Mesenchymal stem cell (in vitro differentiated cells and primary cell): ENCODE measurements at regions not wholly inside any gene's neighbourhood (a gene's known extent, or its start where the extent isn't known, plus 50 kb on each side); places are given as distances from the start of the nearest gene placed in this dataset.
A peak's percentile ranks its signal among the peaks of the same experiment; 100 is the strongest.

ENCODE experiments used
- DNase-seq: peaks from one replicate; pipeline ENCODE4 v3.0.0-alpha.2; 2013
- H2AFZ ChIP-seq: one replicate; pipeline ENCODE4 v1.6.1; 2013; ENCODE audit warnings: low read depth, mild to moderate bottlenecking, control low read depth, inconsistent platforms, low read length, moderate library complexity
- H2AK5ac ChIP-seq: 2 replicates; pipeline ENCODE4 v1.6.1; 2013; ENCODE audit warnings: low read length, moderate library complexity, mild to moderate bottlenecking, inconsistent platforms; ENCODE audit not compliant: severe bottlenecking
- H2BK120ac ChIP-seq: one replicate; pipeline ENCODE4 v1.6.1; 2013; ENCODE audit warnings: low read depth, mild to moderate bottlenecking, inconsistent platforms, low read length, moderate library complexity
- H2BK12ac ChIP-seq, 2 experiments: one replicate each; pipeline ENCODE4 v1.6.1; 2013; ENCODE audit warnings: inconsistent platforms in 2 of 2, low read length in 2 of 2, mild to moderate bottlenecking in 2 of 2, moderate library complexity in 2 of 2, control low read depth in 1 of 2
- H2BK15ac ChIP-seq: one replicate; pipeline ENCODE4 v1.6.1; 2013; ENCODE audit warnings: mild to moderate bottlenecking, low read depth, inconsistent platforms; ENCODE audit not compliant: poor library complexity, severe bottlenecking
- H2BK5ac ChIP-seq: 2 replicates; pipeline ENCODE4 v1.6.1; 2013; ENCODE audit warnings: low read depth, mild to moderate bottlenecking, low read length, control low read depth, inconsistent platforms; ENCODE audit not compliant: poor library complexity, severe bottlenecking
- H3K14ac ChIP-seq, 2 experiments: one replicate each; pipeline ENCODE4 v1.6.1; 2013; ENCODE audit warnings: inconsistent platforms in 2 of 2, low read length in 2 of 2, control low read depth in 1 of 2, mild to moderate bottlenecking in 1 of 2, moderate library complexity in 1 of 2
- H3K18ac ChIP-seq, 2 experiments: one replicate each; pipeline ENCODE4 v1.6.1; 2013; ENCODE audit warnings: inconsistent platforms in 2 of 2, low read length in 2 of 2, control low read depth in 1 of 2, low read depth in 1 of 2, mild to moderate bottlenecking in 1 of 2
- H3K23ac ChIP-seq, 2 experiments: one replicate each; pipeline ENCODE4 v1.6.1; 2013; ENCODE audit warnings: inconsistent platforms in 2 of 2, low read length in 2 of 2, mild to moderate bottlenecking in 2 of 2, moderate library complexity in 2 of 2, control low read depth in 1 of 2
- H3K27ac ChIP-seq: 2 replicates; pipeline ENCODE4 v1.5.1; 2013; ENCODE audit warnings: mild to moderate bottlenecking, moderate library complexity, low read length, control low read depth, inconsistent platforms; ENCODE audit not compliant: poor library complexity, severe bottlenecking
- H3K27me3 ChIP-seq, 2 experiments: 2 replicates each; pipeline versions ENCODE4 v1.6.1 to v1.7.0; 2013; ENCODE audit warnings: low read length in 2 of 2, mild to moderate bottlenecking in 2 of 2, moderate library complexity in 2 of 2, control low read depth in 1 of 2, inconsistent platforms in 1 of 2; ENCODE audit not compliant: control insufficient read depth in 1 of 2, insufficient read depth in 1 of 2
- H3K36me3 ChIP-seq, 2 experiments: 2 replicates each; pipeline versions ENCODE4 v1.6.1 to v1.7.0; 2013; ENCODE audit warnings: low read length in 2 of 2, control low read depth in 1 of 2, inconsistent platforms in 1 of 2, low read depth in 1 of 2, mild to moderate bottlenecking in 1 of 2; ENCODE audit not compliant: insufficient read depth in 2 of 2, control insufficient read depth in 1 of 2
- H3K4ac ChIP-seq, 2 experiments: one replicate each; pipeline ENCODE4 v1.6.1; 2013; ENCODE audit warnings: inconsistent platforms in 2 of 2, low read length in 2 of 2, mild to moderate bottlenecking in 2 of 2, moderate library complexity in 2 of 2, control low read depth in 1 of 2, low read depth in 1 of 2
- H3K4me1 ChIP-seq: 2 replicates; pipeline ENCODE4 v1.6.1; 2013; ENCODE audit warnings: low read depth, low read length, control low read depth; ENCODE audit not compliant: control insufficient read depth, insufficient read depth
- H3K4me2 ChIP-seq: 2 replicates; pipeline ENCODE4 v1.6.1; 2013; ENCODE audit warnings: low read length, mild to moderate bottlenecking, inconsistent platforms; ENCODE audit not compliant: poor library complexity, severe bottlenecking
- H3K4me3 ChIP-seq, 2 experiments: 2 replicates each; pipeline versions ENCODE4 v1.5.1 to v1.7.0; 2013; ENCODE audit warnings: low read length in 2 of 2, mild to moderate bottlenecking in 2 of 2, control low read depth in 1 of 2, low read depth in 1 of 2; ENCODE audit not compliant: insufficient read depth in 1 of 2
- H3K79me1 ChIP-seq: replicated peaks from 2 replicates; pipeline ENCODE4 v1.6.1; 2013; ENCODE audit warnings: mild to moderate bottlenecking, control low read depth, low read length, inconsistent platforms; ENCODE audit not compliant: poor library complexity, severe bottlenecking
- H3K9ac ChIP-seq: 2 replicates; pipeline ENCODE4 v1.7.0; 2013; ENCODE audit warnings: mild to moderate bottlenecking, low read length, moderate library complexity
- H3K9me3 ChIP-seq: 2 replicates; pipeline ENCODE4 v1.7.0; 2013; ENCODE audit warnings: mild to moderate bottlenecking, low read length; ENCODE audit not compliant: control insufficient read depth
- H4K8ac ChIP-seq: one replicate; pipeline ENCODE4 v1.6.1; 2013; ENCODE audit warnings: inconsistent platforms, mild to moderate bottlenecking, low read length, moderate library complexity
- H4K91ac ChIP-seq: one replicate; pipeline ENCODE4 v1.6.1; 2013; ENCODE audit warnings: mild to moderate bottlenecking, low read length, inconsistent platforms
- WGBS: methylation state at CpG from one replicate; pipeline ENCODE4 v1.1.7; 2013; ENCODE audit warnings: mixed read lengths; 5-methylcytosine and 5-hydroxymethylcytosine counted together

DNA sequence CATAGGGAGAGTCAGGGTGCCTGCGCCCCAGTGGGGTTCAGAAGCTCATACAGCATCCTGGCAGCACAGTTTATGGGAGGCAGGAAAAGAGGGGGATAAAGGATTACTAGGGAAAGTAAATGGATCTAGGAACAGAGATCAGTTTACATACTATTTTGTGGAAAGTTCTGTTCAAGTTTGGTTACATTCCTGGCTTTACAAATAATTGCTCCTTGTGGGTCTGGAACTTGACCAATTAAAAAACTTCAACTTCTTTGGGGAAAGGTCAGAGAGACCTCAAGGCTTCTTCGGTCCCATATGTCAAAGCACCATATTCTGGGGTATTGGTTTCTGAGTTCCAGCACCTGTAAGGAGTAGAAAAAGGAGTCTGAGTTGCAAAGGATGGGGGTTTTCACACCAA, 64.1 kb downstream of the ZDHHC19 start:
- no peak overlapping the region for H3K18ac ChIP-seq
- no peak overlapping the region for H2BK12ac ChIP-seq
- no peak overlapping the region for H3K23ac ChIP-seq
- peaks cover 0 to 21% of the 10 kb centered on the region in 2 experiments for H3K27me3 ChIP-seq
- no peak overlapping the region for H2BK5ac ChIP-seq
- no peaks in the 10 kb centered on the region for H3K79me1 ChIP-seq
- no peak overlapping the region for H2AFZ ChIP-seq
- H2BK120ac ChIP-seq: no peak overlapping the region
- H3K9ac ChIP-seq: no peak overlapping the region
- H3K4me1 ChIP-seq: peaks cover 13% of the 10 kb centered on the region
- DNase-seq: no peak
- no peak overlapping the region for H2BK15ac ChIP-seq
- H3K27ac ChIP-seq: no peak overlapping the region
- no peak overlapping the region for H3K4me3 ChIP-seq
- no peak overlapping the region for H4K91ac ChIP-seq
- H3K36me3 ChIP-seq: no peaks in the 10 kb centered on the region
- WGBS: 91% methylated on average over 2 of the region's 2 CpGs
- H3K4ac ChIP-seq: no peak overlapping the region
- no peaks in the 10 kb centered on the region for H3K9me3 ChIP-seq
- H2AK5ac ChIP-seq: no peak overlapping the region
- no peak overlapping the region for H3K14ac ChIP-seq
- no peak overlapping the region for H4K8ac ChIP-seq
- H3K4me2 ChIP-seq: no peak overlapping the region

DNA sequence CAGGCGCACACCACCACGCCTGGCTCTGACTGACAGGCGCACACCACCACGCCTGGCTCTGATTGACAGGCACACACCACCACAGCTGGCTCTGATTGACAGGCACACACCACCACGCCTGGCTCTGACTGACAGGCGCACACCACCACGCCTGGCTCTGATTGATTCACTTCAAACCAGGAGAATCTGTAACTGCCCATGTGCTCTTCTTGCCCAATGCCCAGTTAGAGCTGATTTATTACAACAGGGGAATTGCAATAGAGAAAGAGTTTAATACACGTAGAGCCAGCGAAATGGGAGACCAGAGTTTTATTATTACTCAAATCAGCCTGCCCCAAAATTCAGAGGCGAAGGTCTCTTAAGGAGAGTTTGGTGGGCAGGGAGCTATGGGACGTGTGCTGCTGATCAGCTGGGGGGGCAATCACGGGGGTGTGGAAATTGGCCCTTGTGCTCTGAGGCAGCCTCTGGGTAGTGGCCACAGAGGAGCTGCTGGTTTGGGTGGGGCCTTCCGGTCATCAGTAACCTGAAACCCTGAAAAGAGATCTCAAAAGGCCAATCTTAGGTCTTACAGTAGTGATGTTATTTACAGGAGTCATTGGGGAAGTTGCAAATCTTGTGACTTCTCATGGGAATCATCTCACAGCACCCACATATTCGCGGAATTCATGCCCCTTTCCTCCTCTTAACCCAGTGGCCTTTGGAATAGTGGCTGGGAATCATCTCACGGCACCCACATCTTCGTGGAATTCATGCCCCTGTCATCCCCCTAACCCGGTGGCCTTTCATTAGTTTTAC, 63.8 kb upstream of the TFRC start:
- no peak overlapping the region for H2BK15ac ChIP-seq
- no peak overlapping the region for H4K8ac ChIP-seq
- no peaks in the 10 kb centered on the region for H3K79me1 ChIP-seq
- no peak overlapping the region for H3K4me2 ChIP-seq
- H3K23ac ChIP-seq: no peak overlapping the region
- no peak overlapping the region for H4K91ac ChIP-seq
- no peaks in the 10 kb centered on the region for H3K9me3 ChIP-seq
- H2AK5ac ChIP-seq: no peak overlapping the region
- H2BK12ac ChIP-seq: no peak overlapping the region
- no peak for DNase-seq
- no peak overlapping the region for H2BK5ac ChIP-seq
- H3K27me3 ChIP-seq: peaks cover 0 to 20% of the 10 kb centered on the region in 2 experiments
- peaks cover 13% of the 10 kb centered on the region for H3K4me1 ChIP-seq
- H3K9ac ChIP-seq: no peak overlapping the region
- H3K14ac ChIP-seq: no peak overlapping the region
- H3K36me3 ChIP-seq: no peaks in the 10 kb centered on the region
- H2AFZ ChIP-seq: no peak overlapping the region
- 80% methylated on average over 14 of the region's 18 CpGs for WGBS
- no peak overlapping the region for H2BK120ac ChIP-seq
- no peak overlapping the region for H3K18ac ChIP-seq
- H3K4me3 ChIP-seq: no peak overlapping the region
- H3K27ac ChIP-seq: no peak overlapping the region
- no peak overlapping the region for H3K4ac ChIP-seq

DNA sequence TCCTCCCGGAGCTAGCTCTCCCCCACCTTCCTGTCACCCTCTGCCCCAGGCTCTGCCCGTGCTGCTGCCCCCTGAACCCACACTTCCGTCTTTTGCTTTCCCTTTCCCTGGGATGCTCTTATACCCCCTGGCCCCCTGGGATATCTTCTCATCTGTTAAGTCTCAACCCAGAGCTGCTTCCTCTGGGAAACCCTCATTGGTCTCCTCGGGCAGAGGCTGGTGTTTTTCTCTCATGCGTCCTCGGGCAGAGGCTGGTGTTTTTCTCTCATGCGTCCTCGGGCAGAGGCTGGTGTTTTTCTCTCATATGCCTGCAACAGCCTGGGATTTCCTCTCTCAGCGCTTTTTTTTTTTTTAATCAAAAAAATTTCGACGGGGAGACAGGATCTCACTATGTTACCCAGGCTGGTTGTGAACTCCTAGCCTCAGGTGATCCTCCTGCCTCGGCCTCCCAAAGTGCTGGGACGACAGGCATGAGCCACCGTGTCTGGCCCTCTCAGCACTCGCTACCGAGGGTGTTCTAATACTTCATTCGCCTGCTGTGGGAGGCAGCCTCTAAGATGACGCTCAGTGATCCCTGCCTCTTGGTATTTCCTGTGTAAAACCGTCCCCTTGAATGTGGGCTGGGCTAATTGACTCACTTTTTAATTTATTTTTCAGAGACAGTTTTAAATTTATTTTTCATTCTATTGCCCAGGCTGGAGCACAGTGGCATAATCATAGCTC, 62.7 kb upstream of the TFRC start:
- Histone ChIP-seq H4K91ac (no peak overlapping the region), H3K4me1 (peaks cover 13% of the 10 kb centered on the region), H2AFZ (no peak overlapping the region), H2BK120ac (no peak overlapping the region), H2BK15ac (no peak overlapping the region), H2AK5ac (no peak overlapping the region), H3K14ac (peak overlapping the region in 1 of 2 experiments; percentile 62), H3K18ac (no peak overlapping the region), H2BK12ac (peak overlapping the region in 1 of 2 experiments; percentile 67), H3K9me3 (no peaks in the 10 kb centered on the region), H2BK5ac (no peak overlapping the region), H3K4me2 (no peak overlapping the region), H3K79me1 (no peaks in the 10 kb centered on the region), H3K27ac (no peak overlapping the region), H3K4ac (peak overlapping the region in 1 of 2 experiments; percentile 26), H3K23ac (peak overlapping the region in 1 of 2 experiments; percentile 92), H3K9ac (no peak overlapping the region), H3K36me3 (no peaks in the 10 kb centered on the region), H3K4me3 (no peak overlapping the region), H4K8ac (peak overlapping the region; percentile 33), H3K27me3 (peaks cover 0 to 20% of the 10 kb centered on the region in 2 experiments)
- DNase-seq: peak; percentile 71
- WGBS: 71% methylated on average over 19 of the region's 19 CpGs

DNA sequence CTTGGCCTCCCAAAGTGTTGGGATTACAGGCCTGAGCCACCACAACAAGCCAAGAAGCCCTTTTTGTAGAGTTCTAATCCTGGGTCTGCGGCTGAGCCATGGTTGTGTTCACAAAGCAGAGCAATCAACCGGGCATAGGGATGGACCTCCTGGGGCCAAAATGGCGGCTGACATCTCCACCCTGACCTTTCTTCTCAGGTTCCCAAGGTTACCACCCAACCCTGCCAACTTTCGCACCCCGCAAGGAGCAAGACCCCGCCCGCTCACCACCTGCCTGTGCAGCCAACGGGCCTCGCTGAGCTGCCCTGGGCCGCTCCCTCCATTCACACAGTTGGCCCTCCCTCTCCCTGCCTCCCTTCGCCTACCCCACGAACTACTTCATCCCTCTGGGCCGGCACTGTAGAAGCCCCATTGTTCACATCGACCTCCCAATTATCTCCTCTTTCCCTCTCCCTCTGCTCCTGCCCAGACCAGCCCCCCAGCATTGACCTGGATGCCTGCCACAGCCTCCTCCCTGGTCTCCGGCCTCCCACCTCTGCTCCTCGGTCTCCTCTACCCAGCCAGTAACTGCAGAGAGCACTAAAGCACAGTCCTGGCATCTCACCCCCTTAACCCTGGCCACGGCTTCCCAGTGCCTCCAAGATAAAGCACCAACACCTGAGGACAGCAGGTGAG, 62.0 kb upstream of the TFRC start:
- no peak overlapping the region for H2AK5ac ChIP-seq

More for the DNA sequence above, 62.0 kb upstream of the TFRC start:
- Histone ChIP-seq H2BK12ac (peak overlapping the region in 1 of 2 experiments; percentile 67), H3K27ac (no peak overlapping the region), H3K9ac (no peak overlapping the region), H2BK120ac (no peak overlapping the region), H4K91ac (no peak overlapping the region), H3K23ac (peak overlapping the region in 1 of 2 experiments; percentile 92), H3K4me2 (no peak overlapping the region), H2AFZ (no peak overlapping the region), H3K14ac (peak overlapping the region in 1 of 2 experiments; percentile 62), H2BK15ac (no peak overlapping the region), H3K4me1 (peaks cover 13% of the 10 kb centered on the region), H3K18ac (peak overlapping the region in 1 of 2 experiments; percentile 48), H3K36me3 (no peaks in the 10 kb centered on the region), H3K4me3 (no peak overlapping the region), H3K9me3 (no peaks in the 10 kb centered on the region), H3K79me1 (no peaks in the 10 kb centered on the region), H2BK5ac (no peak overlapping the region), H3K27me3 (peaks cover 0 to 20% of the 10 kb centered on the region in 2 experiments), H3K4ac (peak overlapping the region; percentile 26 to 27), H4K8ac (peak overlapping the region; percentile 7)
- 94% methylated on average over 17 of the region's 17 CpGs for WGBS
- no peak for DNase-seq
